K562 (cell line): ENCODE measurements at regions not wholly inside any gene's neighbourhood (a gene's known extent, or its start where the extent isn't known, plus 50 kb on each side); places are given as distances from the start of the nearest gene placed in this dataset.

Source experiments
- ATAC-seq: fragments of 200-7000 bp; cut with Tn5 transposase; 3 replicates; pipeline ENCODE4 v1.9.1; 2020; ENCODE audit warnings: moderate library complexity
- BruUV-seq: library from RNA; stranded (reverse); fragments of 400-500 nt; replicated peaks from 2 replicates; lab custom pipeline; 2021; lab: Mats Ljungman, UMichigan
- CTCF ChIA-PET: fragments of 300-600 bp; formaldehyde crosslinking; extraction: SDS; loops from one replicate; lab custom pipeline; 2021; ENCODE audit warnings: low intra/inter-chr PET ratio; lab: Yijun Ruan, JAX
- POLR2A ChIA-PET: fragments of 300-600, 350-650 bp; sonication (Branson Sonifier 250); formaldehyde crosslinking; extraction: SDS; loops from one replicate; lab custom pipeline; 2021; ENCODE audit warnings: antibody characterized with exemption, inconsistent platforms; lab: Yijun Ruan, JAX
- DNase-seq, 4 experiments: peaks; one replicate each; pipeline versions ENCODE4 v3.0.0 to v3.0.0-alpha.2; 2011 to 2018; ENCODE audit warnings: low spot score in 3 of 4, mixed read lengths in 3 of 4; ENCODE audit errors: extremely low read depth in 1 of 4
- FAIRE-seq: peaks from 2 replicates; lab custom pipeline; 2011; peaks lifted over from hg19 to GRCh38; lab: Jason Lieb, UNC
- H2AFZ ChIP-seq: 2 replicates; pipeline ENCODE4 v1.6.0; 2011; ENCODE audit warnings: low read depth, low read length, control low read depth, inconsistent platforms
- H3K27ac ChIP-seq: fragments of 200-600 bp; 3 replicates; pipeline ENCODE4 v1.8.0; 2011; ENCODE audit warnings: low read depth, mild to moderate bottlenecking, control low read depth, inconsistent platforms, low read length, moderate library complexity, mixed read lengths; ENCODE audit errors: extremely low read depth
- H3K27me3 ChIP-seq, 2 experiments: fragments of 300-600 bp in 1 of 2; 2 replicates in 1 of 2; 3 replicates in 1 of 2; pipeline versions ENCODE4 v1.6.0 to v1.8.0; 2011; ENCODE audit warnings: inconsistent platforms in 2 of 2, low read length in 2 of 2, mild to moderate bottlenecking in 1 of 2, mixed read lengths in 1 of 2, moderate library complexity in 1 of 2; ENCODE audit not compliant: control insufficient read depth in 2 of 2, insufficient read depth in 2 of 2
- H3K36me3 ChIP-seq: fragments of 300-600 bp; 3 replicates; pipeline ENCODE4 v1.8.0; 2011; ENCODE audit warnings: mild to moderate bottlenecking, low read length, inconsistent platforms; ENCODE audit not compliant: control insufficient read depth, insufficient read depth
- H3K4me1 ChIP-seq, 2 experiments: fragments of 200-600 bp in 1 of 2; replicated peaks in 1 of 2; 2 replicates in 1 of 2; 3 replicates in 1 of 2; pipeline versions ENCODE4 v1.5.1 to v1.8.0; 2011; ENCODE audit warnings: inconsistent platforms in 2 of 2, low read length in 2 of 2, mild to moderate bottlenecking in 1 of 2, mixed read lengths in 1 of 2, moderate library complexity in 1 of 2; ENCODE audit not compliant: control insufficient read depth in 2 of 2, insufficient read depth in 2 of 2
- H3K4me2 ChIP-seq: 2 replicates; pipeline ENCODE4 v1.6.1; 2011; ENCODE audit warnings: low read length, control low read depth, inconsistent platforms, mixed read lengths; ENCODE audit not compliant: insufficient read depth
- H3K4me3 ChIP-seq: fragments of 200-600 bp; sonication (generic), shearing (Covaris generic); 2 replicates; pipeline ENCODE4 v1.5.1; 2016; ENCODE audit warnings: control low read depth, inconsistent platforms
- H3K79me2 ChIP-seq: fragments of 200-600 bp; 3 replicates; pipeline ENCODE4 v1.8.0; 2011; ENCODE audit warnings: low read length, inconsistent platforms; ENCODE audit not compliant: control insufficient read depth, insufficient read depth
- H3K9ac ChIP-seq, 2 experiments: 2 replicates each; pipeline versions ENCODE4 v1.6.0 to v1.6.1; 2011; ENCODE audit warnings: low read depth in 2 of 2, low read length in 2 of 2, control low read depth in 1 of 2, inconsistent platforms in 1 of 2, mild to moderate bottlenecking in 1 of 2, mixed read lengths in 1 of 2; ENCODE audit not compliant: insufficient read depth in 1 of 2
- H3K9me1 ChIP-seq: one replicate; pipeline ENCODE4 v1.6.0; 2011; ENCODE audit warnings: inconsistent platforms, mild to moderate bottlenecking, low read length, moderate library complexity; ENCODE audit not compliant: control insufficient read depth, insufficient read depth
- H3K9me3 ChIP-seq: replicated peaks from 2 replicates; pipeline ENCODE4 v1.5.1; 2011; ENCODE audit warnings: low read depth, low read length, inconsistent platforms; ENCODE audit not compliant: control insufficient read depth, insufficient read depth
- H4K20me1 ChIP-seq: replicated peaks from 2 replicates; pipeline ENCODE4 v1.6.1; 2011; ENCODE audit warnings: low read length, inconsistent platforms, mixed read lengths; ENCODE audit not compliant: control insufficient read depth, insufficient read depth
- ELF2 ChIP-seq: fragments of 250-450 bp; sonication (Bioruptor Pico); IDR thresholded peaks from 2 replicates; pipeline ENCODE4 v1.5.0; 2021; ENCODE audit warnings: mild to moderate bottlenecking
- HIVEP1 ChIP-seq: fragments of 250-450 bp; sonication (Bioruptor Pico); IDR thresholded peaks from 2 replicates; pipeline ENCODE4 v1.4.0; 2020; ENCODE audit warnings: mild to moderate bottlenecking
- HOXB6 ChIP-seq: fragments of 250-450 bp; sonication (Bioruptor Pico); IDR thresholded peaks from 2 replicates; pipeline ENCODE4 v1.5.1; 2022; ENCODE audit warnings: mild to moderate bottlenecking, borderline replicate concordance
- ILK ChIP-seq: fragments of 450-650 bp; IDR thresholded peaks from 2 replicates; pipeline ENCODE4 v1.6.1; 2016; ENCODE audit warnings: missing genetic modification characterization, low read depth, mild to moderate bottlenecking, missing compliant biosample characterization, moderate library complexity, borderline replicate concordance
- KAT7 ChIP-seq: sonication (generic); formaldehyde crosslinking; IDR thresholded peaks from 2 replicates; pipeline ENCODE4 v1.8.0; 2022; ENCODE audit warnings: missing genetic modification reagents, mild to moderate bottlenecking, borderline replicate concordance
- NFYB ChIP-seq: IDR thresholded peaks from 2 replicates; pipeline ENCODE4 v1.6.1; 2011; ENCODE audit warnings: mild to moderate bottlenecking, moderate library complexity; ENCODE audit not compliant: insufficient read length; ENCODE audit errors: extremely low read depth
- POLR3A ChIP-seq: IDR thresholded peaks from 2 replicates; pipeline ENCODE4 v1.6.1; 2011; ENCODE audit warnings: borderline replicate concordance, mild to moderate bottlenecking, moderate library complexity; ENCODE audit not compliant: insufficient read length, insufficient read depth; ENCODE audit errors: extremely low read depth
- PRMT5 ChIP-seq: sonication (generic); formaldehyde crosslinking; IDR thresholded peaks from 2 replicates; pipeline ENCODE4 v1.5.0; 2020; ENCODE audit warnings: missing genetic modification reagents
- TAL1 ChIP-seq: fragments of 450-650 bp; IDR thresholded peaks from 2 replicates; pipeline ENCODE4 v1.6.1; 2016; ENCODE audit warnings: mild to moderate bottlenecking
- TEAD4 ChIP-seq, 2 experiments: sonication (generic) in 1 of 2; formaldehyde crosslinking in 1 of 2; IDR thresholded peaks; 2 replicates each; pipeline versions ENCODE4 v1.6.1 to v1.8.0; 2012 to 2022; ENCODE audit warnings: borderline replicate concordance in 1 of 2, inconsistent platforms in 1 of 2, low read length in 1 of 2, mild to moderate bottlenecking in 1 of 2, missing genetic modification reagents in 1 of 2
- TRIM25 ChIP-seq: fragments of 450-650 bp; IDR thresholded peaks from 2 replicates; pipeline ENCODE4 v1.7.0; 2016; ENCODE audit warnings: borderline replicate concordance
- XRCC4 ChIP-seq: IDR thresholded peaks from one replicate; pipeline ENCODE4 v1.6.1; 2011; ENCODE audit not compliant: insufficient read depth, insufficient read length; ENCODE audit errors: extremely low read depth
- ZBTB2 ChIP-seq: fragments of 450-650 bp; IDR thresholded peaks from 2 replicates; pipeline ENCODE4 v1.6.1; 2016; ENCODE audit warnings: antibody characterized with exemption
- ZBTB8A ChIP-seq: fragments of 450-650 bp; IDR thresholded peaks from 2 replicates; pipeline ENCODE4 v1.6.1; 2018; ENCODE audit warnings: mild to moderate bottlenecking, moderate library complexity; ENCODE audit not compliant: partially characterized antibody
- ZNF3 ChIP-seq: fragments of 250-450 bp; sonication (Bioruptor Pico); IDR thresholded peaks from 2 replicates; pipeline ENCODE4 v1.5.0; 2021; ENCODE audit warnings: mild to moderate bottlenecking, moderate library complexity
- ZNF639 ChIP-seq, 2 experiments: fragments of 200-800 bp in 1 of 2; sonication (Bioruptor generic) in 1 of 2; sonication (generic) in 1 of 2; formaldehyde crosslinking in 1 of 2; IDR thresholded peaks in 1 of 2; conservative IDR thresholded peaks in 1 of 2; 2 replicates each; pipeline versions ENCODE4 v1.5.0 to v1.6.1; 2016 to 2020; ENCODE audit warnings: missing compliant biosample characterization in 1 of 2, missing genetic modification characterization in 1 of 2, missing genetic modification reagents in 1 of 2
- ZNF79 ChIP-seq: fragments of 250-450 bp; sonication (Bioruptor Pico); IDR thresholded peaks from 2 replicates; pipeline ENCODE4 v1.4.0; 2020; ENCODE audit warnings: low read depth, mild to moderate bottlenecking, moderate library complexity
- WGBS: fragments of 100-300 bp; shearing (Covaris generic); methylation state at CpG from one replicate; pipeline ENCODE4 v1.1.6; 2016; ENCODE audit warnings: low coverage, mixed read lengths; ENCODE audit not compliant: insufficient coverage; ENCODE audit errors: missing lambda C conversion rate; 5-methylcytosine and 5-hydroxymethylcytosine counted together
- in situ Hi-C: fragments of 300-500 bp; cut with MboI; formaldehyde crosslinking; loops from 4 replicates; pipeline ENCODE4 v1.15.0; 2018; ENCODE audit warnings: inconsistent platforms, mixed read lengths
- intact Hi-C: fragments of 100-400 bp; cut with micrococcal nuclease; formaldehyde crosslinking; loops from 2 replicates; pipeline ENCODE4 v1.14.2; 2022

- WGBS, result 0% methylated on average over 2 of the region's 2 CpGs
- Histone ChIP-seq H3K79me2 (no peaks in the 10 kb centered on the region), H3K9me3 (no peaks in the 10 kb centered on the region), H4K20me1 (no peaks in the 10 kb centered on the region), H3K27me3 (no peaks in the 10 kb centered on the region), H3K9ac (no peak overlapping the region), H3K4me2 (no peak overlapping the region), H3K36me3 (no peaks in the 10 kb centered on the region), H3K27ac (no peak overlapping the region), H3K9me1 (no peaks in the 10 kb centered on the region), H2AFZ (no peak overlapping the region), H3K4me3 (no peak overlapping the region), H3K4me1 (no peaks in the 10 kb centered on the region)
- TF ChIP-seq ZNF79 (CRISPR knock-in tag) (no peak), TRIM25 (no peak), POLR3A (no peak), KAT7 (CRISPR knock-in tag) (no peak), XRCC4 (no peak), ZBTB2 (no peak), TAL1 (no peak), HOXB6 (no peak), NFYB (no peak), ELF2 (CRISPR knock-in tag) (no peak), ZNF639 (CRISPR knock-in tag; conservative IDR thresholded peaks at IDR 0.05 in 1 of 2, IDR thresholded peaks at IDR 0.05 in 1 of 2) (no peak), PRMT5 (CRISPR knock-in tag) (no peak), ILK (no peak), TEAD4 (IDR thresholded peaks at IDR 0.05; ENCODE audit: low read length) (no peak), TEAD4 (CRISPR knock-in tag; IDR thresholded peaks at IDR 0.05; ENCODE audit: borderline replicate concordance) (no peak), HIVEP1 (no peak), ZNF3 (CRISPR knock-in tag) (no peak), ZBTB8A (no peak)
- DNase-seq, result no peak
- BruUV-seq, result no TSS peak
- no peak for FAIRE-seq
- intact Hi-C loops (no loop called here), in situ Hi-C loops (no loop called here)
- ChIA-PET CTCF (no interaction called here), POLR2A (no interaction called here)
- no peak for ATAC-seq
Measured at GRCh38 chr9:1216532-1216931, 166.4 kb downstream of the DMRT2 start.
